Fibroblast of the aortic adventitia (primary cell): ENCODE measurements at regions not wholly inside any gene's neighbourhood (a gene's known extent, or its start where the extent isn't known, plus 50 kb on each side); places are given as distances from the start of the nearest gene placed in this dataset.
A peak's percentile ranks its signal among the peaks of the same experiment; 100 is the strongest.

Experiments used
- DNase-seq: peaks from one replicate; pipeline ENCODE4 v3.0.0-alpha.2; 2010; ENCODE audit warnings: low read depth
- H3K4me3 ChIP-seq: 2 replicates; pipeline ENCODE4 v1.5.1; 2011; ENCODE audit warnings: low read depth, mild to moderate bottlenecking, control low read depth, low read length, moderate library complexity
- CTCF ChIP-seq: IDR thresholded peaks from 2 replicates; pipeline ENCODE4 v1.5.1; 2011; ENCODE audit warnings: mild to moderate bottlenecking, low read length, control low read depth, inconsistent platforms; ENCODE audit not compliant: insufficient read depth

DNA sequence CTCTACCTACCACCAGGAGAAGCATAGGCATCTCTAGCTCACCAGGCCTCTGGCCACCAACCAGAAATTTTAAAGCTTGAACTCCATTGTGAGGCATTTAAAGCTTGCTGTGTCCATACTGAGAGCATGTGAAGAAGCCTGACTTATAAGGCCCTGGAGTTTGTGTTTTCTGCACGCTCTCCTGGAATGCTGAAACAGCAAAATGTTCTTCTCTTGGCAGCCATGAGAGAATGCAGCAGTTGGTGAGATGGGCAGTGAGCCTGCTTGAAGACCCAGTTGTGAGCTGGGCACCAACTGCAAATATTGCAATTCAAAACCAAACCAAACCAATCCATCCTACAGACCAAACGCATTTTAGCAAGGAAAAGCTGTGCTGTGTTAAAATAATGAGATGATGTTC lies 170.0 kb upstream of the IVNS1ABP start:
- TF ChIP-seq CTCF: no peak
- DNase-seq: no peak
- no peak overlapping the region for H3K4me3 ChIP-seq

GRCh38 chr1:185486346-185486745 lies 169.3 kb upstream of the IVNS1ABP start:
- TF ChIP-seq CTCF: no peak
- no peak for DNase-seq
- no peak overlapping the region for H3K4me3 ChIP-seq

DNA sequence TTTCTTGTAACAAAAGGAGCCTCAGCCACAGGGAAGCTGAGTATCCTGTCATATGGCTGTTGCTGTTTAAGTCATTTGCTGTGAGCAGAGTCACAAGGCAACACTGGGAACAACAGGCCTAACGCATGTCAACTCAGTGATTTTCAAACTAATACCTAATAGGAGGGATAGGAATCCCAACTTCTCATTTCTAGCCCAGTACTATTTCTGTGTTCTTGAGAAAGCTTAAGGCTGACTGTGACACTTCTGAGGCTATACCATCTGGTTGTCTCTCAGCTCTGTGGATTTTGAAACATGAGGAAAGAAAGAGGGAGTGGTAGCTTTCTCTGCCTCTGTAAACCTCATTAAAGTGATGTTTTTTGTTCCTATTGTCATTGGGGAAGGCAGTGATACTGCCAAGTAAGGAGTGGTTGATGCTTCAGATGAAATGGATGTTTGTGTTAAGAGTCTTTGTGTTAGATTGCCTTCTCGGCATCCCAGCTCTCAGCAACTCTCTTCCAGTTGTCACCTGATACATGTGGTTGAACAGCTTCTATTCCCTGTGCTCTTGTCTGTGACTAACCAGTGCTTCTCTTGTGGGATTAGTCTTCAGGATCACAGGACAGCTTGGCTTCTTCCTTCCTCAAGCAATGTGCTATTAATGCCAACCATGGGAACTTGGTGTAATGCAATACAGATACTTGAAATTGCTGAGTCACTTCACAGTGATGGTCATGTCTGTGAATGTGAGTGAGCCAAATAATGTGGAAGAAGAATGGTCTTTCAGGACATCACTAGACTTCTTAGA lies 166.8 kb upstream of the IVNS1ABP start:
- TF ChIP-seq CTCF: no peak
- peak; percentile 89 for DNase-seq
- no peak overlapping the region for H3K4me3 ChIP-seq

- H3K4me3 ChIP-seq: no peak overlapping the region
- no peak for DNase-seq
- no peak for TF ChIP-seq CTCF
These were observed 166.2 kb upstream of the IVNS1ABP start for GRCh38 chr1:185483217-185483616.

- DNase-seq: no peak
- TF ChIP-seq CTCF: no peak
- no peak overlapping the region for H3K4me3 ChIP-seq
These were observed 163.5 kb upstream of the IVNS1ABP start for GRCh38 chr1:185480545-185480944.

DNA sequence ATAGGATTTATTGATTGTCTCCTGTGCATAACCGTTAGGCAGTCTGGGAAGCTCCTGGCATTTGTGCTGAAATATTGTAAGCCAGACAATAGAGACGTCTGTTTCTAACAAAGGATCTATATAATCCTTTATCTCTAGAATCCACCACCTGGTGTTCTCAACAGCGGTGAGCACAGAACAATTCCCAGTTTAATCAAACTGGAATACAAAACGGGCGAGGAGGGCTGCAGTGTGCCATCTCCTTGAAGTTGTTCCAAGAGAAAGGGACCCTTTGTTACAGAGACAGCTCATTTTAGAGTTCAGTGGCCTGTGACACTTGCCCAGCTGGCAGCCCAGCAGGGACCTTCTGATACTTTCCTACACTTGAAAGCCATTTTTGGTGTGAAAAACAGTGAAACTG lies 162.8 kb upstream of the IVNS1ABP start:
- no peak for DNase-seq
- no peak for TF ChIP-seq CTCF
- no peak overlapping the region for H3K4me3 ChIP-seq

GRCh38 chr1:185478877-185479276 lies 161.8 kb upstream of the IVNS1ABP start:
- DNase-seq: no peak
- no peak for TF ChIP-seq CTCF
- no peak overlapping the region for H3K4me3 ChIP-seq
